Astrocyte of the cerebellum (primary cell): ENCODE measurements at regions not wholly inside any gene's neighbourhood (a gene's known extent, or its start where the extent isn't known, plus 50 kb on each side); places are given as distances from the start of the nearest gene placed in this dataset.

Experiments
- DNase-seq: peaks from one replicate; pipeline ENCODE4 v3.0.0-alpha.2; 2011; ENCODE audit warnings: low read depth
- H3K4me3 ChIP-seq: 2 replicates; pipeline ENCODE4 v1.5.1; 2011; ENCODE audit warnings: mild to moderate bottlenecking, low read depth, low read length, moderate library complexity
- CTCF ChIP-seq: IDR thresholded peaks from 2 replicates; pipeline ENCODE4 v1.5.1; 2012; ENCODE audit warnings: low read length, low read depth, moderate library complexity, mild to moderate bottlenecking; ENCODE audit errors: missing control alignments
- in situ Hi-C: cut with HindIII; loops from 2 replicates; pipeline ENCODE4 v1.10.0; 2017; ENCODE audit warnings: low sequenced_read_pairs

- no peak for DNase-seq
- no peak for TF ChIP-seq CTCF
- H3K4me3 ChIP-seq: no peak overlapping the region
- in situ Hi-C loops: no loop called here
These were observed 545.9 kb upstream of the SEL1L start for GRCh38 chr14:82079553-82079952.

GRCh38 chr14:82080370-82080769 is 546.7 kb upstream of the SEL1L start:
- no peak for TF ChIP-seq CTCF
- in situ Hi-C loops: no loop called here
- no peak overlapping the region for H3K4me3 ChIP-seq
- no peak for DNase-seq

- H3K4me3 ChIP-seq: no peak overlapping the region
- DNase-seq: no peak
- no peak for TF ChIP-seq CTCF
- in situ Hi-C loops: no loop called here
These were observed 551.2 kb upstream of the SEL1L start for GRCh38 chr14:82084813-82085212.

GRCh38 chr14:82091097-82091496 is 557.4 kb upstream of the SEL1L start:
- DNase-seq: no peak
- no peak overlapping the region for H3K4me3 ChIP-seq
- TF ChIP-seq CTCF: no peak
- in situ Hi-C loops: no loop called here

DNA sequence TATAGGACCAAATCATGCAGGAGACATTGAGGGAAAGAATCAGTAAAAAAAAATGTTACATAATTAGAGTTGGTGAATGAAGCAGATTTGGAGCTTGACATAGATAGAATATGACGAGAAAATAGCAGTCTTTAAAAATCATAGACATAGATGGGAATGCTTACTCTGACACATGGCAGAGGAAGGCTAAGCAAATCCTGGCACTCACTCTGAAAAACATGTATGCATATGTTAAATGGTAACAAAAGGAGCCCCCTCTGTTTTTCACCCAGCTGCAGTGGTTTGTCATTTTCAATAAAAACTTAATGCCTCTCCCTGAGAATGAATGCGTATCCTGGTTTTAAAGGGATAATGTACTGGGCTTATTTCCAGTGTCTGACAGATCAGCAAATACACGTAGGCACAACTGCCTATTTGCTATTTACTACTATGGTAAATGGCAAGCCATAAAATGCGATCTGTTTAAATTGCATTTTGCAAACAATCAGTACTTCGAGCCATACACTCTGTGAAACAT is 561.2 kb upstream of the SEL1L start:
- TF ChIP-seq CTCF: no peak
- no peak for DNase-seq
- in situ Hi-C loops: no loop called here
- H3K4me3 ChIP-seq: no peak overlapping the region

DNA sequence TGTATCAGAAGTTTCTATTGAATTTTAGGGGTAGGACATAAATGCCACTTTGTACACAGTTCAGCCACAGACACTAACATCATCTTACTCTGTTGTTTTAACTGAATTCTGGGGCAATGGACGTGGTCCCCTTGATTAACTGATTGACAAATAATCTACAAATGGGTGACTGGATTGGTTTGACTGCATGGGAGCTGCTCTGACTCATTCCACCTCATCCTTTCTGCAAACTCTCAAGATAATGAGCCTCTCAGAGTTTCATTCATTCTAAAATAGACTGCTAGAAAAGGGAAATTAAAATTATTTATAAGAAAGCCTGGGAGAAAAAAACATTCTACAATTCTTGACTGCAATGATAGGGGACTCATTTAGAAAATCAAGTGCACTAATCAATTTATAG is 570.4 kb upstream of the SEL1L start:
- in situ Hi-C loops: no loop called here
- no peak for TF ChIP-seq CTCF
- DNase-seq: no peak
- H3K4me3 ChIP-seq: no peak overlapping the region
